HT-29 (cell line): ENCODE measurements at regions not wholly inside any gene's neighbourhood (a gene's known extent, or its start where the extent isn't known, plus 50 kb on each side); places are given as distances from the start of the nearest gene placed in this dataset. TPM values are rescaled to one million over a fixed set of nuclear protein-coding genes. Genes with fewer than 3 reads are reported as not detected.
"Not testable (repeated sequence)": the region's sequence is repeated elsewhere in the genome, so short reads cannot be mapped to it uniquely, and the experiment has no call there.

Experiments used
- DNase-seq: peaks from one replicate; pipeline ENCODE4 v3.0.0-alpha.2; 2015; ENCODE audit warnings: low spot score
- small RNA-seq: library from RNA; depleted of rRNA; stranded (forward); fragments of <200 nt; gene quantifications from one replicate; pipeline ENCODE3, GENCODE V24; 2014

- no peak for DNase-seq
Measured at GRCh38 chrX:137198040-137198439, 164.2 kb upstream of the GPR101 start.

GRCh38 chrX:137195991-137196390, 162.2 kb upstream of the GPR101 start:
- DNase-seq: no peak

- DNase-seq: no peak
Measured at GRCh38 chrX:137195296-137195695, 161.5 kb upstream of the GPR101 start.

GRCh38 chrX:137194164-137194563, 160.4 kb upstream of the GPR101 start:
- DNase-seq: peak; percentile 63

GRCh38 chrX:137187540-137187939, 153.7 kb upstream of the GPR101 start:
- no peak for DNase-seq

GRCh38 chrX:137178392-137178791, 144.6 kb upstream of the GPR101 start:
- DNase-seq: no peak

- no peak for DNase-seq
Measured at GRCh38 chrX:137172317-137172948, 138.6 kb upstream of the GPR101 start.

- no peak for DNase-seq
Measured at GRCh38 chrX:137171626-137172025, 137.8 kb upstream of the GPR101 start.

- DNase-seq: peak; percentile 5
Measured at GRCh38 chrX:137166591-137166990, 132.8 kb upstream of the GPR101 start.

GRCh38 chrX:137164329-137164728, 130.5 kb upstream of the GPR101 start:
- DNase-seq: no peak

GRCh38 chrX:137151403-137151802, 117.6 kb upstream of the GPR101 start:
- peak; percentile 31 for DNase-seq

- DNase-seq: no peak
Measured at GRCh38 chrX:137143864-137144263, 110.1 kb upstream of the GPR101 start.

- DNase-seq: not testable (repeated sequence)
Measured at GRCh38 chrX:137122651-137123050, 88.9 kb upstream of the GPR101 start.

- no peak for DNase-seq
Measured at GRCh38 chrX:137119049-137119448, 85.3 kb upstream of the GPR101 start.

- no peak for DNase-seq
Measured at GRCh38 chrX:137118536-137118935, 84.7 kb upstream of the GPR101 start.

GRCh38 chrX:137118136-137118535, 84.3 kb upstream of the GPR101 start:
- no peak for DNase-seq

GRCh38 chrX:137107877-137108276, 74.1 kb upstream of the GPR101 start:
- DNase-seq: not testable (repeated sequence)

GRCh38 chrX:137101273-137101990, 67.6 kb upstream of the GPR101 start:
- DNase-seq: no peak

Small RNA genes in the stretch of these regions (small RNA-seq; reads per million reads assigned to genes)
- gene AL355309.1: not detected
